ENCODE measurements at regions not wholly inside any gene's neighbourhood (a gene's known extent, or its start where the extent isn't known, plus 50 kb on each side); places are given as distances from the start of the nearest gene placed in this dataset.

DNA sequence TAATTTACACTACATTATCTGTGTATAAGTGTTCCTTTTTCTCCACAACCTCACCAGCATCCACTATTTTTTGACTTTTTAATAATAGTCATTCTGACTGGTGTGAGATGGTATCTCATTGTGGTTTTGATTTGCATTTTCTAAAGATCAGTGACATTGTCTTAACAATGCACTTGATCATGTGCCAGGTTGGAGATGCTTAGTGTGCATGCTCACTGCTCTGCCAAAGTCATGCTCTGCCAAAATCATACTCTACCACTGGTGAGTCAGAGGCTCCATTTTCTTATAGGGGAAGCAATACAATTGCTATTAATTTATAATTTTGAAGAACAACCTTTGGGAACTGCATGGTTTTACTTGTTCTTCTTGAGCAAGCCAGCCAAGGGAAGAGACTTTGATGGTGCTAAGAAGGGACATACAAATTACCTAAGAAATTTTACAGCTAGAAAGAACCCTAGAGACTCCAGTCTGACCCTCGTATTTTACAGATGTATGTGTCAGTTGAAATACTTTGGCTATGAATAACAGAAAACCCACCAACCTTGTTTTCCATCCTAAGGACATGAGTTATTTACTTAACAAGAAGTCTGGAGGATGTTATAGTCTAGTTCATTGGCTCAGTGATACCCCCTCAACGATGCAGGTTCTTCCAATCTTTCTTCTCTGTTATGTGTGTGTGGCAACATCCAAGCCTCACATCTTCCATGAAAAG, 368.9 kb downstream of the DDX10 start:
- TF ChIP-seq CTCF (conservative IDR thresholded peaks at IDR 0.05; ENCODE audit: low read length) (no peak), EZH2phosphoT487 (IDR thresholded peaks at IDR 0.05; ENCODE audit: borderline replicate concordance) (no peak)
